HEK293 (cell line): ENCODE measurements at regions not wholly inside any gene's neighbourhood (a gene's known extent, or its start where the extent isn't known, plus 50 kb on each side); places are given as distances from the start of the nearest gene placed in this dataset.
"Not testable (repeated sequence)": the region's sequence is repeated elsewhere in the genome, so short reads cannot be mapped to it uniquely, and the experiment has no call there.

Experiments used
- BCL11A ChIP-seq: fragments of 450-650 bp; formaldehyde crosslinking; IDR thresholded peaks from 2 replicates; pipeline ENCODE4 v1.5.1; 2016; ENCODE audit warnings: low read depth, missing biosample characterization, missing genetic modification characterization
- SCRT1 ChIP-seq: fragments of 450-650 bp; formaldehyde crosslinking; IDR thresholded peaks from 2 replicates; pipeline ENCODE4 v1.5.1; 2016; ENCODE audit warnings: missing biosample characterization, missing genetic modification characterization, borderline replicate concordance
- ZNF670 ChIP-seq: fragments of 450-650 bp; formaldehyde crosslinking; IDR thresholded peaks from 2 replicates; pipeline ENCODE4 v1.5.1; 2016; ENCODE audit warnings: missing biosample characterization, missing genetic modification characterization, low read depth
- TF ChIP-seq, protein P1 (sequence below): fragments of 450-650 bp; formaldehyde crosslinking; IDR thresholded peaks from 2 replicates; pipeline ENCODE4 v1.5.1; 2016; ENCODE audit warnings: missing biosample characterization, missing genetic modification characterization
- TF ChIP-seq, protein P2 (sequence below): fragments of 450-650 bp; formaldehyde crosslinking; IDR thresholded peaks from 2 replicates; pipeline ENCODE4 v1.5.1; 2016; ENCODE audit warnings: missing biosample characterization, missing genetic modification characterization
- TF ChIP-seq, protein P3 (sequence below): fragments of 450-650 bp; formaldehyde crosslinking; IDR thresholded peaks from 2 replicates; pipeline ENCODE4 v1.5.1; 2016; ENCODE audit warnings: missing biosample characterization, missing genetic modification characterization
- TF ChIP-seq, protein P4 (sequence below): fragments of 450-650 bp; formaldehyde crosslinking; IDR thresholded peaks from 2 replicates; pipeline ENCODE4 v1.5.1; 2016; ENCODE audit warnings: missing biosample characterization, missing genetic modification characterization
- TF ChIP-seq, protein P5 (sequence below): fragments of 450-650 bp; formaldehyde crosslinking; IDR thresholded peaks from 2 replicates; pipeline ENCODE4; 2016; ENCODE audit warnings: missing biosample characterization, missing genetic modification characterization

DNA sequence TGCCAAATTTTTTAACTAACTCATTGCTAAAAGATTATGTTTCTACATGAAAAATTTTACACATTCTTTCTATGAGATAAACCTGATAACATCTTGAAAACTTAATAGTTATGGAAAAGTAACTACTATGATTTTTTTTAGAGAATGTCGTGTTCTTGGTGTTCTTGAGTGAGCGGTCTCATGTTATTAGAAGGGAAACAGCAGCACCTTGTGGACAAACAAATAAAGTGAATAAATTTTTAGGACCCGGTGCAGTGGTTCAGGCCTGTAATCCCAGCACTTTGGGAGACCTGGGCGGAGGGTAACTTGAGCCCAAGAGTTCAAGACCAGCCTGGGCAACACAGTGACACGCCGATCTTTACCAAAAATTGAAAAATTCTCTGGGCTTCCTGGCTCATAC, 166.0 kb downstream of the FOXD4L6 start:
- TF ChIP-seq, protein P1, sequence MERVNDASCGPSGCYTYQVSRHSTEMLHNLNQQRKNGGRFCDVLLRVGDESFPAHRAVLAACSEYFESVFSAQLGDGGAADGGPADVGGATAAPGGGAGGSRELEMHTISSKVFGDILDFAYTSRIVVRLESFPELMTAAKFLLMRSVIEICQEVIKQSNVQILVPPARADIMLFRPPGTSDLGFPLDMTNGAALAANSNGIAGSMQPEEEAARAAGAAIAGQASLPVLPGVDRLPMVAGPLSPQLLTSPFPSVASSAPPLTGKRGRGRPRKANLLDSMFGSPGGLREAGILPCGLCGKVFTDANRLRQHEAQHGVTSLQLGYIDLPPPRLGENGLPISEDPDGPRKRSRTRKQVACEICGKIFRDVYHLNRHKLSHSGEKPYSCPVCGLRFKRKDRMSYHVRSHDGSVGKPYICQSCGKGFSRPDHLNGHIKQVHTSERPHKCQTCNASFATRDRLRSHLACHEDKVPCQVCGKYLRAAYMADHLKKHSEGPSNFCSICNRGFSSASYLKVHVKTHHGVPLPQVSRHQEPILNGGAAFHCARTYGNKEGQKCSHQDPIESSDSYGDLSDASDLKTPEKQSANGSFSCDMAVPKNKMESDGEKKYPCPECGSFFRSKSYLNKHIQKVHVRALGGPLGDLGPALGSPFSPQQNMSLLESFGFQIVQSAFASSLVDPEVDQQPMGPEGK, result not testable (repeated sequence)
- not testable (repeated sequence) for TF ChIP-seq SCRT1; BCL11A (tag by site-specific recombination); ZNF670 (tag by site-specific recombination)
- TF ChIP-seq, protein P2, sequence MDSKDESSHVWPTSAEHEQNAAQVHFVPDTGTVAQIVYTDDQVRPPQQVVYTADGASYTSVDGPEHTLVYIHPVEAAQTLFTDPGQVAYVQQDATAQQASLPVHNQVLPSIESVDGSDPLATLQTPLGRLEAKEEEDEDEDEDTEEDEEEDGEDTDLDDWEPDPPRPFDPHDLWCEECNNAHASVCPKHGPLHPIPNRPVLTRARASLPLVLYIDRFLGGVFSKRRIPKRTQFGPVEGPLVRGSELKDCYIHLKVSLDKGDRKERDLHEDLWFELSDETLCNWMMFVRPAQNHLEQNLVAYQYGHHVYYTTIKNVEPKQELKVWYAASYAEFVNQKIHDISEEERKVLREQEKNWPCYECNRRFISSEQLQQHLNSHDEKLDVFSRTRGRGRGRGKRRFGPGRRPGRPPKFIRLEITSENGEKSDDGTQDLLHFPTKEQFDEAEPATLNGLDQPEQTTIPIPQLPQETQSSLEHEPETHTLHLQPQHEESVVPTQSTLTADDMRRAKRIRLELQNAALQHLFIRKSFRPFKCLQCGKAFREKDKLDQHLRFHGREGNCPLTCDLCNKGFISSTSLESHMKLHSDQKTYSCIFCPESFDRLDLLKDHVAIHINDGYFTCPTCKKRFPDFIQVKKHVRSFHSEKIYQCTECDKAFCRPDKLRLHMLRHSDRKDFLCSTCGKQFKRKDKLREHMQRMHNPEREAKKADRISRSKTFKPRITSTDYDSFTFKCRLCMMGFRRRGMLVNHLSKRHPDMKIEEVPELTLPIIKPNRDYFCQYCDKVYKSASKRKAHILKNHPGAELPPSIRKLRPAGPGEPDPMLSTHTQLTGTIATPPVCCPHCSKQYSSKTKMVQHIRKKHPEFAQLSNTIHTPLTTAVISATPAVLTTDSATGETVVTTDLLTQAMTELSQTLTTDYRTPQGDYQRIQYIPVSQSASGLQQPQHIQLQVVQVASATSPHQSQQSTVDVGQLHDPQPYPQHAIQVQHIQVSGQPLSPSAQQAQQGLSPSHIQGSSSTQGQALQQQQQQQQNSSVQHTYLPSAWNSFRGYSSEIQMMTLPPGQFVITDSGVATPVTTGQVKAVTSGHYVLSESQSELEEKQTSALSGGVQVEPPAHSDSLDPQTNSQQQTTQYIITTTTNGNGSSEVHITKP (tag by site-specific recombination), result not testable (repeated sequence)
- TF ChIP-seq, protein P3, sequence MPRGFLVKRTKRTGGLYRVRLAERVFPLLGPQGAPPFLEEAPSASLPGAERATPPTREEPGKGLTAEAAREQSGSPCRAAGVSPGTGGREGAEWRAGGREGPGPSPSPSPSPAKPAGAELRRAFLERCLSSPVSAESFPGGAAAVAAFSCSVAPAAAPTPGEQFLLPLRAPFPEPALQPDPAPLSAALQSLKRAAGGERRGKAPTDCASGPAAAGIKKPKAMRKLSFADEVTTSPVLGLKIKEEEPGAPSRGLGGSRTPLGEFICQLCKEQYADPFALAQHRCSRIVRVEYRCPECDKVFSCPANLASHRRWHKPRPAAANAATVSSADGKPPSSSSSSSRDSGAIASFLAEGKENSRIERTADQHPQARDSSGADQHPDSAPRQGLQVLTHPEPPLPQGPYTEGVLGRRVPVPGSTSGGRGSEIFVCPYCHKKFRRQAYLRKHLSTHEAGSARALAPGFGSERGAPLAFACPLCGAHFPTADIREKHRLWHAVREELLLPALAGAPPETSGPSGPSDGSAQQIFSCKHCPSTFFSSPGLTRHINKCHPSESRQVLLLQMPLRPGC (tag by site-specific recombination), result not testable (repeated sequence)
- TF ChIP-seq, protein P4, sequence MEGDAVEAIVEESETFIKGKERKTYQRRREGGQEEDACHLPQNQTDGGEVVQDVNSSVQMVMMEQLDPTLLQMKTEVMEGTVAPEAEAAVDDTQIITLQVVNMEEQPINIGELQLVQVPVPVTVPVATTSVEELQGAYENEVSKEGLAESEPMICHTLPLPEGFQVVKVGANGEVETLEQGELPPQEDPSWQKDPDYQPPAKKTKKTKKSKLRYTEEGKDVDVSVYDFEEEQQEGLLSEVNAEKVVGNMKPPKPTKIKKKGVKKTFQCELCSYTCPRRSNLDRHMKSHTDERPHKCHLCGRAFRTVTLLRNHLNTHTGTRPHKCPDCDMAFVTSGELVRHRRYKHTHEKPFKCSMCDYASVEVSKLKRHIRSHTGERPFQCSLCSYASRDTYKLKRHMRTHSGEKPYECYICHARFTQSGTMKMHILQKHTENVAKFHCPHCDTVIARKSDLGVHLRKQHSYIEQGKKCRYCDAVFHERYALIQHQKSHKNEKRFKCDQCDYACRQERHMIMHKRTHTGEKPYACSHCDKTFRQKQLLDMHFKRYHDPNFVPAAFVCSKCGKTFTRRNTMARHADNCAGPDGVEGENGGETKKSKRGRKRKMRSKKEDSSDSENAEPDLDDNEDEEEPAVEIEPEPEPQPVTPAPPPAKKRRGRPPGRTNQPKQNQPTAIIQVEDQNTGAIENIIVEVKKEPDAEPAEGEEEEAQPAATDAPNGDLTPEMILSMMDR (tag by site-specific recombination), result not testable (repeated sequence)
- TF ChIP-seq, protein P5, sequence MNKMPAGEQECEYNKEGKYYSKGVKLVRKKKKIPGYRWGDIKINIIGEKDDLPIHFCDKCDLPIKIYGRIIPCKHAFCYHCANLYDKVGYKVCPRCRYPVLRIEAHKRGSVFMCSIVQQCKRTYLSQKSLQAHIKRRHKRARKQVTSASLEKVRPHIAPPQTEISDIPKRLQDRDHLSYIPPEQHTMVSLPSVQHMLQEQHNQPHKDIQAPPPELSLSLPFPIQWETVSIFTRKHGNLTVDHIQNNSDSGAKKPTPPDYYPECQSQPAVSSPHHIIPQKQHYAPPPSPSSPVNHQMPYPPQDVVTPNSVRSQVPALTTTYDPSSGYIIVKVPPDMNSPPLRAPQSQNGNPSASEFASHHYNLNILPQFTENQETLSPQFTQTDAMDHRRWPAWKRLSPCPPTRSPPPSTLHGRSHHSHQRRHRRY (tag by site-specific recombination), result not testable (repeated sequence)
